WTC11 (cell line): ENCODE measurements at regions not wholly inside any gene's neighbourhood (a gene's known extent, or its start where the extent isn't known, plus 50 kb on each side); places are given as distances from the start of the nearest gene placed in this dataset.

Experiments
- ATAC-seq: fragments of 200-7000 bp; cut with Tn5 transposase; 2 replicates; pipeline ENCODE4 v1.10.0; 2021; ENCODE audit warnings: mild to moderate bottlenecking, moderate library complexity
- CTCF ChIA-PET: fragments of 300-600 bp; sonication (Branson Sonifier 250); formaldehyde crosslinking; loops from one replicate; lab custom pipeline; 2021; ENCODE audit warnings: antibody characterized with exemption; lab: Charles Lee
- POLR2A ChIA-PET: fragments of 350-600 bp; sonication (Branson Sonifier 250); formaldehyde crosslinking; loops from one replicate; lab custom pipeline; 2021; ENCODE audit warnings: antibody characterized with exemption; lab: Charles Lee
- DNase-seq: peaks from one replicate; pipeline ENCODE4 v3.0.0; 2021; ENCODE audit warnings: low spot score
- H3K27ac Mint-ChIP-seq: 2 replicates; pipeline ENCODE4 v1.8.0; 2021; ENCODE audit warnings: mixed read lengths
- H3K27me3 Mint-ChIP-seq: 2 replicates; pipeline ENCODE4 v1.8.0; 2021; ENCODE audit warnings: low read depth, mild to moderate bottlenecking, moderate library complexity, mixed read lengths
- H3K36me3 Mint-ChIP-seq: 2 replicates; pipeline ENCODE4 v1.8.0; 2021; ENCODE audit warnings: mixed read lengths
- H3K4me1 Mint-ChIP-seq: 2 replicates; pipeline ENCODE4 v1.8.0; 2022; ENCODE audit warnings: mixed read lengths
- H3K4me3 Mint-ChIP-seq: 2 replicates; pipeline ENCODE4 v1.8.0; 2021; ENCODE audit warnings: mild to moderate bottlenecking, moderate library complexity, mixed read lengths
- H3K9me3 Mint-ChIP-seq: 2 replicates; pipeline ENCODE4 v1.8.0; 2021; ENCODE audit warnings: mixed read lengths
- ELF4 ChIP-seq: sonication (generic); formaldehyde crosslinking; IDR thresholded peaks from 2 replicates; pipeline ENCODE4 v1.8.1; 2022; ENCODE audit warnings: low read depth, mild to moderate bottlenecking, moderate library complexity, missing genetic modification reagents
- EMX1 ChIP-seq: fragments of 250-450 bp; sonication (Bioruptor Pico); IDR thresholded peaks from 2 replicates; pipeline ENCODE4 v1.8.0; 2021; ENCODE audit warnings: mild to moderate bottlenecking
- FOXJ3 ChIP-seq: sonication (generic); formaldehyde crosslinking; IDR thresholded peaks from 2 replicates; pipeline ENCODE4 v1.9.0; 2021; ENCODE audit warnings: missing genetic modification reagents, mild to moderate bottlenecking, borderline replicate concordance
- FOXK1 ChIP-seq: sonication (generic); formaldehyde crosslinking; IDR thresholded peaks from 2 replicates; pipeline ENCODE4 v1.8.0; 2022; ENCODE audit warnings: mild to moderate bottlenecking, moderate library complexity, missing genetic modification reagents
- FOXP1 ChIP-seq: sonication (generic); formaldehyde crosslinking; IDR thresholded peaks from 2 replicates; pipeline ENCODE4 v1.8.0; 2022; ENCODE audit warnings: missing genetic modification reagents, mild to moderate bottlenecking, moderate library complexity, borderline replicate concordance
- NFE2L1 ChIP-seq: sonication (generic); formaldehyde crosslinking; IDR thresholded peaks from 2 replicates; pipeline ENCODE4 v1.8.1; 2023; ENCODE audit warnings: missing genetic modification reagents
- NR2C2 ChIP-seq: sonication (generic); formaldehyde crosslinking; IDR thresholded peaks from 2 replicates; pipeline ENCODE4 v1.8.0; 2022; ENCODE audit warnings: mild to moderate bottlenecking, missing genetic modification reagents
- PRRX2 ChIP-seq: fragments of 250-450 bp; sonication (Bioruptor Pico); IDR thresholded peaks from 2 replicates; pipeline ENCODE4 v1.8.0; 2021; ENCODE audit warnings: mild to moderate bottlenecking
- RELA ChIP-seq: sonication (generic); formaldehyde crosslinking; IDR thresholded peaks from 2 replicates; pipeline ENCODE4 v1.8.1; 2022; ENCODE audit warnings: missing genetic modification reagents, mild to moderate bottlenecking, borderline replicate concordance
- RORB ChIP-seq: fragments of 250-450 bp; sonication (Bioruptor Pico); IDR thresholded peaks from 2 replicates; pipeline ENCODE4 v1.9.0; 2021; ENCODE audit warnings: mild to moderate bottlenecking
- ZBTB21 ChIP-seq: sonication (generic); formaldehyde crosslinking; IDR thresholded peaks from 2 replicates; pipeline ENCODE4 v1.8.1; 2023; ENCODE audit warnings: mild to moderate bottlenecking, missing genetic modification reagents, borderline replicate concordance
- ZNF416 ChIP-seq: fragments of 250-450 bp; sonication (Bioruptor Pico); IDR thresholded peaks from 2 replicates; pipeline ENCODE4 v1.9.0; 2021; ENCODE audit warnings: mild to moderate bottlenecking, inconsistent platforms
- TF ChIP-seq, protein P1 (sequence below): sonication (generic); formaldehyde crosslinking; IDR thresholded peaks from 2 replicates; pipeline ENCODE4 v1.8.1; 2022; ENCODE audit warnings: missing genetic modification reagents, borderline replicate concordance
- TF ChIP-seq, protein P2 (sequence below): fragments of 250-450 bp; sonication (Bioruptor Pico); IDR thresholded peaks from 2 replicates; pipeline ENCODE4 v1.9.0; 2021; ENCODE audit warnings: mild to moderate bottlenecking
- TF ChIP-seq, protein P3 (sequence below): sonication (generic); formaldehyde crosslinking; IDR thresholded peaks from 2 replicates; pipeline ENCODE4 v1.8.1; 2023; ENCODE audit warnings: mild to moderate bottlenecking, missing genetic modification reagents, borderline replicate concordance
- TF ChIP-seq, protein P4 (sequence below): sonication (generic); formaldehyde crosslinking; IDR thresholded peaks from 2 replicates; pipeline ENCODE4 v1.8.1; 2023; ENCODE audit warnings: mild to moderate bottlenecking, missing genetic modification reagents, moderate library complexity
- TF ChIP-seq, protein P5 (sequence below): fragments of 250-450 bp; sonication (Bioruptor Pico); IDR thresholded peaks from 2 replicates; pipeline ENCODE4 v1.9.0; 2021; ENCODE audit warnings: mild to moderate bottlenecking
- TF ChIP-seq, protein P6 (sequence below): sonication (generic); formaldehyde crosslinking; IDR thresholded peaks from 2 replicates; pipeline ENCODE4 v1.8.1; 2022; ENCODE audit warnings: mild to moderate bottlenecking, moderate library complexity, missing genetic modification reagents

DNA sequence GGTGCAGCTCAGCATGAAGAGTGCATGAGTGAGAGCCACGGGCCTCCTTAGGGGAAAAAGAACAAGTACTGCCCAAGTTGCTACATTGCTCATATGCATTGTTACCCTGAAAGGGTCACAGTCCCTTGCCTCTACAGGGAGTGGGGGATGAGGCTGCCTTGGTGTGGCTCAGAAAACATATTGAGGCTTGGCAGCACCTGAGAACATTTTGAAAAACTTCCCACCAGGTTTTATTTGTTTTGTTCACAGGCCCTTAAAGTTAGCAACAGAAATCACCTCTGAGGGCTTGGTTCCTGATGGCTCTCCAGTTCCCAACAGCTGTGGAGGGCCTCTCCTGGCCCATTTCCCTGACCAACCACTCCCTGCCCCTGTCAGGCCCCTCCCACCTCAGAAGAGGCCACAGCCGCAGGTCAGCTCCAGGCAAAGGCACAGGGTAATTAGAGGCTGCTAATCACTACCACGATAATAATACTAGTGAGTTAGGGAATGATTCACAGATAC lies 90.7 kb upstream of the ADRA1B start (continued):
- TF ChIP-seq, protein P1, sequence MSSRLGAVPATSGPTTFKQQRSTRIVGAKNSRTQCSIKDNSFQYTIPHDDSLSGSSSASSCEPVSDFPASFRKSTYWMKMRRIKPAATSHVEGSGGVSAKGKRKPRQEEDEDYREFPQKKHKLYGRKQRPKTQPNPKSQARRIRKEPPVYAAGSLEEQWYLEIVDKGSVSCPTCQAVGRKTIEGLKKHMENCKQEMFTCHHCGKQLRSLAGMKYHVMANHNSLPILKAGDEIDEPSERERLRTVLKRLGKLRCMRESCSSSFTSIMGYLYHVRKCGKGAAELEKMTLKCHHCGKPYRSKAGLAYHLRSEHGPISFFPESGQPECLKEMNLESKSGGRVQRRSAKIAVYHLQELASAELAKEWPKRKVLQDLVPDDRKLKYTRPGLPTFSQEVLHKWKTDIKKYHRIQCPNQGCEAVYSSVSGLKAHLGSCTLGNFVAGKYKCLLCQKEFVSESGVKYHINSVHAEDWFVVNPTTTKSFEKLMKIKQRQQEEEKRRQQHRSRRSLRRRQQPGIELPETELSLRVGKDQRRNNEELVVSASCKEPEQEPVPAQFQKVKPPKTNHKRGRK (CRISPR knock-in tag), result no peak
- TF ChIP-seq, protein P2, sequence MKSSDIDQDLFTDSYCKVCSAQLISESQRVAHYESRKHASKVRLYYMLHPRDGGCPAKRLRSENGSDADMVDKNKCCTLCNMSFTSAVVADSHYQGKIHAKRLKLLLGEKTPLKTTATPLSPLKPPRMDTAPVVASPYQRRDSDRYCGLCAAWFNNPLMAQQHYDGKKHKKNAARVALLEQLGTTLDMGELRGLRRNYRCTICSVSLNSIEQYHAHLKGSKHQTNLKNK (CRISPR knock-in tag), result no peak
- TF ChIP-seq FOXK1 (CRISPR knock-in tag) (no peak), ELF4 (no peak), ZNF416 (no peak)

DNA sequence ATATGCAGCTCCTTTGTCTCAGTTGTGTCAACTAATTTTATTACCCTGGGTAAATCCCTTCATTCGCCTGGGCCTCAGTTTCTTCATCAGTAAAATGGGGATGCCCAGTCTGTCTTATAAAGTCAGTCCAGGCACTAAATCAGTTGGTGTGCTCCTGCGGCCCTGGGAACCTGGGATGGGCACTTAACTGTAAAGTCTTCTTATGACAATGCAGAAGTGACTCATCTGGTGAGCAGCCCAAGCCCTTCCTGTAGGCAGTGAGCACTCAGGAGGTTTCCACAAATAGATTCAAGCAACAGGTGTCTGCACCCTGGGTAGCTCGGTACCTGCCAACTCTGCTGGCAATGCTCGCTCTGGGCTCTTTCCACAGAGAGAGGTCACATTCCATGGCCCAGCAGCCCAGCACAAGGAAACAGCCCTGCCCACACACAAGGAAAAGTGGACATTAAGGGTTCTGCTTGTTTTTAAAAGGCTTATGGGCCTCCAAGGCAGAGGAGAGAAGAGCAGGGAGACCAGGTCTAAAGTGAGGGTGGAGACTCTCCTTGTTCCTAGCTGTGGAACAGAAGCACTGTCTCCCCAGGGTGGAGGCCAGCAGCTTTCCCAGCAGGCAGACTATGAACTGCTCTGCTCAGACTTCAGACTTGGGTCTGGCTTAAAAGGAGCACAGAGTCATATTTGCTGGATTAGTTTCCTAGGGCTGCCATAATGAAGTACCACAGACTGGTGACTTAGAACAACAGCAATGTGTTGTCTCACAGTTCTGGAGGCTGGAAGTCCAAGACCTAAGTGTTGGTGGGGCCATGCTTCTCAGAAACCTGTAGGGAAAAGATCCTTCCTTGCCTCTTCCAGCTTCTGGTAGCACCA lies 89.7 kb upstream of the ADRA1B start:
- TF ChIP-seq, protein P3, sequence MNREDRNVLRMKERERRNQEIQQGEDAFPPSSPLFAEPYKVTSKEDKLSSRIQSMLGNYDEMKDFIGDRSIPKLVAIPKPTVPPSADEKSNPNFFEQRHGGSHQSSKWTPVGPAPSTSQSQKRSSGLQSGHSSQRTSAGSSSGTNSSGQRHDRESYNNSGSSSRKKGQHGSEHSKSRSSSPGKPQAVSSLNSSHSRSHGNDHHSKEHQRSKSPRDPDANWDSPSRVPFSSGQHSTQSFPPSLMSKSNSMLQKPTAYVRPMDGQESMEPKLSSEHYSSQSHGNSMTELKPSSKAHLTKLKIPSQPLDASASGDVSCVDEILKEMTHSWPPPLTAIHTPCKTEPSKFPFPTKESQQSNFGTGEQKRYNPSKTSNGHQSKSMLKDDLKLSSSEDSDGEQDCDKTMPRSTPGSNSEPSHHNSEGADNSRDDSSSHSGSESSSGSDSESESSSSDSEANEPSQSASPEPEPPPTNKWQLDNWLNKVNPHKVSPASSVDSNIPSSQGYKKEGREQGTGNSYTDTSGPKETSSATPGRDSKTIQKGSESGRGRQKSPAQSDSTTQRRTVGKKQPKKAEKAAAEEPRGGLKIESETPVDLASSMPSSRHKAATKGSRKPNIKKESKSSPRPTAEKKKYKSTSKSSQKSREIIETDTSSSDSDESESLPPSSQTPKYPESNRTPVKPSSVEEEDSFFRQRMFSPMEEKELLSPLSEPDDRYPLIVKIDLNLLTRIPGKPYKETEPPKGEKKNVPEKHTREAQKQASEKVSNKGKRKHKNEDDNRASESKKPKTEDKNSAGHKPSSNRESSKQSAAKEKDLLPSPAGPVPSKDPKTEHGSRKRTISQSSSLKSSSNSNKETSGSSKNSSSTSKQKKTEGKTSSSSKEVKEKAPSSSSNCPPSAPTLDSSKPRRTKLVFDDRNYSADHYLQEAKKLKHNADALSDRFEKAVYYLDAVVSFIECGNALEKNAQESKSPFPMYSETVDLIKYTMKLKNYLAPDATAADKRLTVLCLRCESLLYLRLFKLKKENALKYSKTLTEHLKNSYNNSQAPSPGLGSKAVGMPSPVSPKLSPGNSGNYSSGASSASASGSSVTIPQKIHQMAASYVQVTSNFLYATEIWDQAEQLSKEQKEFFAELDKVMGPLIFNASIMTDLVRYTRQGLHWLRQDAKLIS, result no peak
- TF ChIP-seq, protein P4, sequence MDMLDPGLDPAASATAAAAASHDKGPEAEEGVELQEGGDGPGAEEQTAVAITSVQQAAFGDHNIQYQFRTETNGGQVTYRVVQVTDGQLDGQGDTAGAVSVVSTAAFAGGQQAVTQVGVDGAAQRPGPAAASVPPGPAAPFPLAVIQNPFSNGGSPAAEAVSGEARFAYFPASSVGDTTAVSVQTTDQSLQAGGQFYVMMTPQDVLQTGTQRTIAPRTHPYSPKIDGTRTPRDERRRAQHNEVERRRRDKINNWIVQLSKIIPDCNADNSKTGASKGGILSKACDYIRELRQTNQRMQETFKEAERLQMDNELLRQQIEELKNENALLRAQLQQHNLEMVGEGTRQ (CRISPR knock-in tag), result no peak
- TF ChIP-seq FOXJ3 (CRISPR knock-in tag) (no peak), EMX1 (no peak)
- TF ChIP-seq, protein P5, sequence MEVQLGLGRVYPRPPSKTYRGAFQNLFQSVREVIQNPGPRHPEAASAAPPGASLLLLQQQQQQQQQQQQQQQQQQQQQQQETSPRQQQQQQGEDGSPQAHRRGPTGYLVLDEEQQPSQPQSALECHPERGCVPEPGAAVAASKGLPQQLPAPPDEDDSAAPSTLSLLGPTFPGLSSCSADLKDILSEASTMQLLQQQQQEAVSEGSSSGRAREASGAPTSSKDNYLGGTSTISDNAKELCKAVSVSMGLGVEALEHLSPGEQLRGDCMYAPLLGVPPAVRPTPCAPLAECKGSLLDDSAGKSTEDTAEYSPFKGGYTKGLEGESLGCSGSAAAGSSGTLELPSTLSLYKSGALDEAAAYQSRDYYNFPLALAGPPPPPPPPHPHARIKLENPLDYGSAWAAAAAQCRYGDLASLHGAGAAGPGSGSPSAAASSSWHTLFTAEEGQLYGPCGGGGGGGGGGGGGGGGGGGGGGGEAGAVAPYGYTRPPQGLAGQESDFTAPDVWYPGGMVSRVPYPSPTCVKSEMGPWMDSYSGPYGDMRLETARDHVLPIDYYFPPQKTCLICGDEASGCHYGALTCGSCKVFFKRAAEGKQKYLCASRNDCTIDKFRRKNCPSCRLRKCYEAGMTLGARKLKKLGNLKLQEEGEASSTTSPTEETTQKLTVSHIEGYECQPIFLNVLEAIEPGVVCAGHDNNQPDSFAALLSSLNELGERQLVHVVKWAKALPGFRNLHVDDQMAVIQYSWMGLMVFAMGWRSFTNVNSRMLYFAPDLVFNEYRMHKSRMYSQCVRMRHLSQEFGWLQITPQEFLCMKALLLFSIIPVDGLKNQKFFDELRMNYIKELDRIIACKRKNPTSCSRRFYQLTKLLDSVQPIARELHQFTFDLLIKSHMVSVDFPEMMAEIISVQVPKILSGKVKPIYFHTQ (CRISPR knock-in tag), result no peak
- ATAC-seq (no peak), DNase-seq (no peak)
- H3K27ac Mint-ChIP-seq, result 0 out of 2 replicates have a peak overlapping the region, but pooled peaks have one; percentile 18
- no peaks in the 10 kb centered on the region for H3K9me3 Mint-ChIP-seq
- ChIA-PET POLR2A (interaction anchor here (0.6 kb wide), 1 partner anchor 136 kb away, joined by 7 read pairs; no protein-coding TSS in a partner anchor), CTCF (no interaction called here)
- H3K4me3 Mint-ChIP-seq, result no peak overlapping the region
- H3K36me3 Mint-ChIP-seq, result no peaks in the 10 kb centered on the region
- H3K4me1 Mint-ChIP-seq, result peaks cover 3% of the 10 kb centered on the region; the same call in 1 of the 2 replicates
- no peaks in the 10 kb centered on the region; the same call in 1 of the 2 replicates for H3K27me3 Mint-ChIP-seq

DNA sequence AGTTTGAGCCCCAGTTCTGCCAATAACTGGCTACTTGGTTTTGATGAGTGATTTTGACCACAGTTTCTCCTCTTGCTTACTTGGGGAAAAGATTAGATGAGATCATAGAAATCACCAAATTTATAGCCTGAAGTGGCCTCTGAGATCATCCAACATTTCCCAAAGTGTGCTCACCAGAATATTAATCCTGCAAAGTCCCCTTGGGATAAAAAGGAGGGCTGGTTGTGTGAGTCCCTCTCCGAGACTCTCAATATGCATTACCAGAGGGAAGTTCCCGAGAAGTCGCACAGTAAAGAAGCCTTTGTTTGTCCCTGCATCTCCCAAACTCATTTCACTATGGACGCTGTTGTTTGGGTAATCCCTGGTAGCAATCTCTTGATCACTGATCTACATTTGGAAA lies 88.4 kb upstream of the ADRA1B start:
- no peak for TF ChIP-seq NR2C2 (CRISPR knock-in tag)
- TF ChIP-seq FOXP1 (CRISPR knock-in tag), result no peak
- TF ChIP-seq RELA (CRISPR knock-in tag), result no peak
- no peak for TF ChIP-seq ZBTB21 (CRISPR knock-in tag)
- TF ChIP-seq PRRX2 (CRISPR knock-in tag), result no peak
- TF ChIP-seq NFE2L1 (CRISPR knock-in tag), result no peak
- no peak for TF ChIP-seq RORB (CRISPR knock-in tag)
- TF ChIP-seq, protein P6, sequence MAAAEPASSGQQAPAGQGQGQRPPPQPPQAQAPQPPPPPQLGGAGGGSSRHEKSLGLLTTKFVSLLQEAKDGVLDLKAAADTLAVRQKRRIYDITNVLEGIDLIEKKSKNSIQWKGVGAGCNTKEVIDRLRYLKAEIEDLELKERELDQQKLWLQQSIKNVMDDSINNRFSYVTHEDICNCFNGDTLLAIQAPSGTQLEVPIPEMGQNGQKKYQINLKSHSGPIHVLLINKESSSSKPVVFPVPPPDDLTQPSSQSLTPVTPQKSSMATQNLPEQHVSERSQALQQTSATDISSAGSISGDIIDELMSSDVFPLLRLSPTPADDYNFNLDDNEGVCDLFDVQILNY (CRISPR knock-in tag), result no peak
- Mint-ChIP-seq H3K27ac (no peak overlapping the region), H3K4me1 (peaks cover 3% of the 10 kb centered on the region; the same call in 1 of the 2 replicates), H3K9me3 (no peaks in the 10 kb centered on the region), H3K4me3 (no peak overlapping the region), H3K27me3 (no peaks in the 10 kb centered on the region; the same call in 1 of the 2 replicates), H3K36me3 (no peaks in the 10 kb centered on the region)
- POLR2A ChIA-PET, result no interaction called here
- no peak for DNase-seq
- CTCF ChIA-PET, result no interaction called here
- no peak for ATAC-seq
